Type B pancreatic cell (in vitro differentiated cells): ENCODE measurements at regions not wholly inside any gene's neighbourhood (a gene's known extent, or its start where the extent isn't known, plus 50 kb on each side); places are given as distances from the start of the nearest gene placed in this dataset.

Experiments used
- DNase-seq: peaks from one replicate; pipeline ENCODE4 v3.0.0; 2021; ENCODE audit warnings: mixed read lengths; ENCODE audit not compliant: unreplicated experiment; ENCODE audit errors: extremely low spot score
- H3K27ac Mint-ChIP-seq: 2 replicates; pipeline ENCODE4 v1.8.0; 2021; ENCODE audit warnings: mild to moderate bottlenecking, mixed read lengths
- H3K27me3 Mint-ChIP-seq: 2 replicates; pipeline ENCODE4 v1.8.0; 2021; ENCODE audit warnings: mixed read lengths
- H3K36me3 Mint-ChIP-seq: 2 replicates; pipeline ENCODE4 v1.8.0; 2021; ENCODE audit warnings: mixed read lengths
- H3K4me1 Mint-ChIP-seq: one replicate; pipeline ENCODE4 v1.8.0; 2021; ENCODE audit warnings: mixed read lengths; ENCODE audit not compliant: unreplicated experiment
- H3K4me3 Mint-ChIP-seq: 2 replicates; pipeline ENCODE4 v1.8.0; 2021; ENCODE audit warnings: mild to moderate bottlenecking, mixed read lengths
- H3K9me3 Mint-ChIP-seq: 2 replicates; pipeline ENCODE4 v1.8.0; 2021; ENCODE audit warnings: mixed read lengths
- TF ChIP-seq, protein P1 (sequence below): fragments of 200-600 bp; sonication (generic); conservative IDR thresholded peaks from 2 replicates; pipeline ENCODE4 v1.5.0; 2021; ENCODE audit warnings: antibody characterized with exemption, mild to moderate bottlenecking

GRCh38 chr4:10371869-10372471 lies 85.3 kb downstream of the ZNF518B start:
- Mint-ChIP-seq H3K36me3 (no peaks in the 10 kb centered on the region), H3K4me1 (no peaks in the 10 kb centered on the region), H3K9me3 (no peaks in the 10 kb centered on the region), H3K27me3 (peaks cover 6% of the 10 kb centered on the region), H3K27ac (no peak overlapping the region), H3K4me3 (no peak overlapping the region)
- DNase-seq, result no peak
- TF ChIP-seq, protein P1, sequence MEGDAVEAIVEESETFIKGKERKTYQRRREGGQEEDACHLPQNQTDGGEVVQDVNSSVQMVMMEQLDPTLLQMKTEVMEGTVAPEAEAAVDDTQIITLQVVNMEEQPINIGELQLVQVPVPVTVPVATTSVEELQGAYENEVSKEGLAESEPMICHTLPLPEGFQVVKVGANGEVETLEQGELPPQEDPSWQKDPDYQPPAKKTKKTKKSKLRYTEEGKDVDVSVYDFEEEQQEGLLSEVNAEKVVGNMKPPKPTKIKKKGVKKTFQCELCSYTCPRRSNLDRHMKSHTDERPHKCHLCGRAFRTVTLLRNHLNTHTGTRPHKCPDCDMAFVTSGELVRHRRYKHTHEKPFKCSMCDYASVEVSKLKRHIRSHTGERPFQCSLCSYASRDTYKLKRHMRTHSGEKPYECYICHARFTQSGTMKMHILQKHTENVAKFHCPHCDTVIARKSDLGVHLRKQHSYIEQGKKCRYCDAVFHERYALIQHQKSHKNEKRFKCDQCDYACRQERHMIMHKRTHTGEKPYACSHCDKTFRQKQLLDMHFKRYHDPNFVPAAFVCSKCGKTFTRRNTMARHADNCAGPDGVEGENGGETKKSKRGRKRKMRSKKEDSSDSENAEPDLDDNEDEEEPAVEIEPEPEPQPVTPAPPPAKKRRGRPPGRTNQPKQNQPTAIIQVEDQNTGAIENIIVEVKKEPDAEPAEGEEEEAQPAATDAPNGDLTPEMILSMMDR, result no peak

DNA sequence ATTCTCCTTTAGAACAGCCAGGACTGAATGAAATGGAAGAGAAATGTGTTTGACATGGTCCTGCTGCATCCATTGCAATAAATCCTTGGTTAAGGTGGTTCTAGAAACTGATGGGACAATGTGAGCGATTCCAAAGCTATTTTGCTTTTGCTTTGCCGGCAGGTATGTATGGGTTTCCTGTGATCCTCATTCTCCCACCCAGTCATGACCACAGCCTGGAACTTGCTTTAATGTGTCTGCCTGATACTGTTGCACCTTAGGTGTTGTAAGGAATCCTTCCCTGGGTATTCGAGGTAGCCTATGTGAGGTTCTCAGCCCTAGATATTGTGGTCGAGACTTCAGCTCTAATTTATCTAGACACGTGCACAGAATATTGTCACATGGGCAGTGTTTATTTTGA lies 86.1 kb downstream of the ZNF518B start:
- H3K9me3 Mint-ChIP-seq, result no peaks in the 10 kb centered on the region
- DNase-seq, result no peak
- H3K27me3 Mint-ChIP-seq, result peaks cover 6% of the 10 kb centered on the region
- no peak overlapping the region for H3K4me3 Mint-ChIP-seq
- H3K36me3 Mint-ChIP-seq, result no peaks in the 10 kb centered on the region
- H3K27ac Mint-ChIP-seq, result no peak overlapping the region
- no peaks in the 10 kb centered on the region for H3K4me1 Mint-ChIP-seq
- TF ChIP-seq, protein P1, result no peak

DNA sequence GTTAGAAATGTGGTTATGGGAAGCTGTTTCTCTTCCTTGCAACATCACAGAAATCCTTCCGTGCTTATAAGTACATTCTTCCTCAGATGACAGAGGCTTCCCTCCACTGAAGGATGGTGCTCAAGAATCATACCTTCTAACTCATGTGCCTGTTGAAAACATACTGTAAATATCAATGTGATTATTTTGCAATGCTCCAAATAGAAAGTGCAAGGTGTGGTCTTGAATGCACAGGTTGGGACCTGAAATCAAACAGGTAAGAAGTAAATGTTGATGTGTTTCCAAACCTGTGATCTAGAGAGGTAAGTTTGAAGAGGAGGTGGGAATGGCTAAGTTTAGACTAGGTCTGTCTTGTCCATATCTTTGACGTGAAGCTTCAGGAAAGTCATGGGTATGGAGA lies 87.7 kb downstream of the ZNF518B start:
- TF ChIP-seq, protein P1, result no peak
- H3K36me3 Mint-ChIP-seq, result no peaks in the 10 kb centered on the region
- no peak overlapping the region for H3K27ac Mint-ChIP-seq
- H3K27me3 Mint-ChIP-seq, result peaks cover 13% of the 10 kb centered on the region
- no peaks in the 10 kb centered on the region for H3K9me3 Mint-ChIP-seq
- H3K4me1 Mint-ChIP-seq, result no peaks in the 10 kb centered on the region
- DNase-seq, result no peak
- H3K4me3 Mint-ChIP-seq, result no peak overlapping the region

- Mint-ChIP-seq H3K36me3 (no peaks in the 10 kb centered on the region), H3K27me3 (peaks cover 18% of the 10 kb centered on the region), H3K27ac (no peak overlapping the region), H3K4me3 (no peak overlapping the region), H3K9me3 (no peaks in the 10 kb centered on the region), H3K4me1 (no peaks in the 10 kb centered on the region)
- TF ChIP-seq, protein P1, result no peak
- no peak for DNase-seq
Measured at GRCh38 chr4:10366628-10367027, 90.6 kb downstream of the ZNF518B start.

GRCh38 chr4:10364194-10364593 lies 93.0 kb downstream of the ZNF518B start:
- Mint-ChIP-seq H3K27me3 (peaks cover 22% of the 10 kb centered on the region), H3K36me3 (no peaks in the 10 kb centered on the region), H3K4me1 (no peaks in the 10 kb centered on the region), H3K27ac (no peak overlapping the region), H3K9me3 (no peaks in the 10 kb centered on the region), H3K4me3 (no peak overlapping the region)
- TF ChIP-seq, protein P1, result no peak
- no peak for DNase-seq

DNA sequence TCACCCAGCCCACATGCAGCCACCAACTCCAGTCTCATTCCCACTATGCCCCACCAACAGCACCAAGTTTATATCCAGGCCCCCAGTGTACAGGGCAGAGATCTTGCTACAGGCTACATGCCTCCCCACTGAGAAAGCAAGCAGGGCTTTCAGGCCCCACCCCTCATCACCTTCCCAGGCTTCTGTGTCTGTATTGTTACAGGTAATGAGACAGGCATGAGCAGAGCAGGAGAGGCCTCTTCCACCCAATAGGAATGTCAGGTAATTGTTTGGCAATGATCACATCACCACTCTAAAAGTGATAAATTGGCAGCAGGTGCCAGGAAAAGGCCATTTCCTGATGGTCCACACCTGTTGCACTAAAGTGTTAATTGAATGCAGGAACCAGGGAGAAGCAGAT lies 102.5 kb downstream of the ZNF518B start:
- Mint-ChIP-seq H3K4me3 (no peak overlapping the region), H3K27me3 (peaks cover 42% of the 10 kb centered on the region), H3K9me3 (no peaks in the 10 kb centered on the region), H3K27ac (no peak overlapping the region), H3K4me1 (no peaks in the 10 kb centered on the region), H3K36me3 (no peaks in the 10 kb centered on the region)
- DNase-seq, result no peak
- TF ChIP-seq, protein P1, result no peak
